ENCODE measurements at regions not wholly inside any gene's neighbourhood (a gene's known extent, or its start where the extent isn't known, plus 50 kb on each side); places are given as distances from the start of the nearest gene placed in this dataset.

GRCh38 chr3:21357241-21357640 lies 393.8 kb downstream of the ZNF385D start:
- no peaks in the 10 kb centered on the region for H3K4me1 ChIP-seq (ENCODE audit: insufficient read depth, low read length)
- ChIA-PET CTCF (interaction anchor here (0.6 kb wide), 1 partner anchor 9 kb away, joined by 3 read pairs; no protein-coding TSS in a partner anchor), POLR2A (no interaction called here)
- H3K36me3 Mint-ChIP-seq: no peaks in the 10 kb centered on the region
- DNase-seq: no peak
- H3K27ac Mint-ChIP-seq: no peak overlapping the region
- no peaks in the 10 kb centered on the region for H3K27me3 Mint-ChIP-seq
- no peak overlapping the region for H3K27ac ChIP-seq (ENCODE audit: low read depth, low read length)
- H3K9me3 Mint-ChIP-seq: peaks cover 4 to 20% (median 7%) of the 10 kb centered on the region in 5 donors
- H3K27me3 ChIP-seq (ENCODE audit: insufficient read depth, low read length, poor library complexity, severe bottlenecking): no peaks in the 10 kb centered on the region
- no peak overlapping the region for H3K4me3 ChIP-seq (ENCODE audit: low read length)
- no peak overlapping the region for H3K4me3 Mint-ChIP-seq
- no peaks in the 10 kb centered on the region for H3K9me3 ChIP-seq (ENCODE audit: low read length)
- no peaks in the 10 kb centered on the region for H3K4me1 Mint-ChIP-seq
- H3K36me3 ChIP-seq (ENCODE audit: insufficient read depth, low read length): no peaks in the 10 kb centered on the region

GRCh38 chr3:21356402-21356801 lies 394.6 kb downstream of the ZNF385D start:
- no peak for DNase-seq
- POLR2A ChIA-PET: no interaction called here
- H3K4me3 Mint-ChIP-seq: no peak overlapping the region

GRCh38 chr3:21345382-21345976 lies 405.5 kb downstream of the ZNF385D start:
- no peak overlapping the region for H3K27ac Mint-ChIP-seq
- H3K9me3 Mint-ChIP-seq: peaks cover 2 to 21% (median 4%) of the 10 kb centered on the region in 5 donors
- H3K4me1 ChIP-seq (ENCODE audit: insufficient read depth, low read length): no peaks in the 10 kb centered on the region
- H3K27ac ChIP-seq (ENCODE audit: low read depth, low read length): no peak overlapping the region
- no peaks in the 10 kb centered on the region for H3K27me3 Mint-ChIP-seq
- ChIA-PET CTCF (no interaction called here), POLR2A (no interaction called here)
- H3K4me3 Mint-ChIP-seq: no peak overlapping the region
- DNase-seq: no peak
- H3K9me3 ChIP-seq (ENCODE audit: low read length): no peaks in the 10 kb centered on the region
- no peak overlapping the region for H3K4me3 ChIP-seq (ENCODE audit: low read length)
- H3K27me3 ChIP-seq (ENCODE audit: insufficient read depth, low read length, poor library complexity, severe bottlenecking): no peaks in the 10 kb centered on the region
- H3K36me3 Mint-ChIP-seq: no peaks in the 10 kb centered on the region
- no peaks in the 10 kb centered on the region for H3K4me1 Mint-ChIP-seq
- H3K36me3 ChIP-seq (ENCODE audit: insufficient read depth, low read length): no peaks in the 10 kb centered on the region

More at GRCh38 chr3:21356402-21356801, 394.6 kb downstream of the ZNF385D start:
- Histone ChIP-seq H3K4me3 (ENCODE audit: low read length) (no peak overlapping the region), H3K27me3 (ENCODE audit: insufficient read depth, low read length, poor library complexity, severe bottlenecking) (no peaks in the 10 kb centered on the region), H3K9me3 (ENCODE audit: low read length) (no peaks in the 10 kb centered on the region), H3K36me3 (ENCODE audit: insufficient read depth, low read length) (no peaks in the 10 kb centered on the region), H3K4me1 (ENCODE audit: insufficient read depth, low read length) (no peaks in the 10 kb centered on the region), H3K27ac (ENCODE audit: low read depth, low read length) (no peak overlapping the region)
- Mint-ChIP-seq H3K27ac (no peak overlapping the region), H3K27me3 (no peaks in the 10 kb centered on the region), H3K9me3 (peaks cover 2 to 20% (median 11%) of the 10 kb centered on the region in 5 donors), H3K36me3 (no peaks in the 10 kb centered on the region), H3K4me1 (no peaks in the 10 kb centered on the region)
- CTCF ChIA-PET: interaction anchor here (0.6 kb wide), 1 partner anchor 8 kb away, joined by 3 read pairs; no protein-coding TSS in a partner anchor

- peaks cover 0 to 18% (median 4%) of the 10 kb centered on the region in 5 donors for H3K9me3 Mint-ChIP-seq
- H3K27me3 Mint-ChIP-seq: no peaks in the 10 kb centered on the region
- POLR2A ChIA-PET: no interaction called here
- no peak overlapping the region for H3K4me3 ChIP-seq (ENCODE audit: low read length)
- CTCF ChIA-PET: no interaction called here
- no peaks in the 10 kb centered on the region for H3K4me1 ChIP-seq (ENCODE audit: insufficient read depth, low read length)
- no peak overlapping the region for H3K4me3 Mint-ChIP-seq
- H3K27ac ChIP-seq (ENCODE audit: low read depth, low read length): no peak overlapping the region
- H3K36me3 ChIP-seq (ENCODE audit: insufficient read depth, low read length): no peaks in the 10 kb centered on the region
- peaks cover 0 to 5% (median 0%) of the 10 kb centered on the region in 3 donors for H3K4me1 Mint-ChIP-seq
- no peak overlapping the region for H3K27ac Mint-ChIP-seq
- H3K9me3 ChIP-seq (ENCODE audit: low read length): no peaks in the 10 kb centered on the region
- peaks cover 0 to 1% (median 0%) of the 10 kb centered on the region in 3 donors for H3K36me3 Mint-ChIP-seq
- DNase-seq: no peak
- no peaks in the 10 kb centered on the region for H3K27me3 ChIP-seq (ENCODE audit: insufficient read depth, low read length, poor library complexity, severe bottlenecking)
Observed at GRCh38 chr3:21331857-21332256, 419.2 kb downstream of the ZNF385D start.

- H3K4me1 ChIP-seq (ENCODE audit: insufficient read depth, low read length): no peaks in the 10 kb centered on the region
- H3K27ac ChIP-seq (ENCODE audit: low read depth, low read length): no peak overlapping the region
- Mint-ChIP-seq H3K27me3 (no peaks in the 10 kb centered on the region), H3K4me1 (peaks cover 0 to 5% (median 0%) of the 10 kb centered on the region in 3 donors), H3K27ac (no peak overlapping the region), H3K36me3 (peaks cover 0 to 1% (median 0%) of the 10 kb centered on the region in 3 donors), H3K9me3 (peaks cover 0 to 15% (median 4%) of the 10 kb centered on the region in 5 donors), H3K4me3 (no peak overlapping the region)
- no peaks in the 10 kb centered on the region for H3K36me3 ChIP-seq (ENCODE audit: insufficient read depth, low read length)
- POLR2A ChIA-PET: no interaction called here
- no peak for DNase-seq
- H3K9me3 ChIP-seq (ENCODE audit: low read length): no peaks in the 10 kb centered on the region
- CTCF ChIA-PET: no interaction called here
- H3K27me3 ChIP-seq (ENCODE audit: insufficient read depth, low read length, poor library complexity, severe bottlenecking): no peaks in the 10 kb centered on the region
- H3K4me3 ChIP-seq (ENCODE audit: low read length): no peak overlapping the region
Observed at GRCh38 chr3:21331321-21331720, 419.7 kb downstream of the ZNF385D start.

- Mint-ChIP-seq H3K27ac (no peak overlapping the region), H3K4me3 (peak overlapping the region in 2 of 7 donors; percentile 55 to 75), H3K9me3 (peaks cover 0 to 15% (median 4%) of the 10 kb centered on the region in 5 donors), H3K4me1 (peaks cover 0 to 5% (median 0%) of the 10 kb centered on the region in 3 donors), H3K36me3 (peaks cover 0 to 1% (median 0%) of the 10 kb centered on the region in 3 donors), H3K27me3 (no peaks in the 10 kb centered on the region)
- Histone ChIP-seq H3K27ac (ENCODE audit: low read depth, low read length) (no peak overlapping the region), H3K27me3 (ENCODE audit: insufficient read depth, low read length, poor library complexity, severe bottlenecking) (no peaks in the 10 kb centered on the region), H3K4me1 (ENCODE audit: insufficient read depth, low read length) (no peaks in the 10 kb centered on the region), H3K9me3 (ENCODE audit: low read length) (no peaks in the 10 kb centered on the region), H3K36me3 (ENCODE audit: insufficient read depth, low read length) (no peaks in the 10 kb centered on the region), H3K4me3 (ENCODE audit: low read length) (no peak overlapping the region)
- CTCF ChIA-PET: no interaction called here
- no peak for DNase-seq
- POLR2A ChIA-PET: no interaction called here
Observed at GRCh38 chr3:21330293-21330692, 420.7 kb downstream of the ZNF385D start.

GRCh38 chr3:21328711-21329390 lies 422.2 kb downstream of the ZNF385D start:
- H3K36me3 ChIP-seq (ENCODE audit: insufficient read depth, low read length): no peaks in the 10 kb centered on the region
- H3K27me3 ChIP-seq (ENCODE audit: insufficient read depth, low read length, poor library complexity, severe bottlenecking): no peaks in the 10 kb centered on the region
- no peak overlapping the region for H3K4me3 Mint-ChIP-seq
- CTCF ChIA-PET: no interaction called here
- H3K4me1 ChIP-seq (ENCODE audit: insufficient read depth, low read length): no peaks in the 10 kb centered on the region
- peaks cover 0 to 5% (median 0%) of the 10 kb centered on the region in 3 donors for H3K4me1 Mint-ChIP-seq
- H3K9me3 ChIP-seq (ENCODE audit: low read length): no peaks in the 10 kb centered on the region
- H3K27ac Mint-ChIP-seq: no peak overlapping the region
- no peak overlapping the region for H3K4me3 ChIP-seq (ENCODE audit: low read length)
- peaks cover 0 to 16% (median 4%) of the 10 kb centered on the region in 5 donors for H3K9me3 Mint-ChIP-seq
- H3K36me3 Mint-ChIP-seq: no peaks in the 10 kb centered on the region
- H3K27ac ChIP-seq (ENCODE audit: low read depth, low read length): no peak overlapping the region
- DNase-seq: no peak
- H3K27me3 Mint-ChIP-seq: no peaks in the 10 kb centered on the region
- POLR2A ChIA-PET: no interaction called here

GRCh38 chr3:21326704-21327475 lies 424.1 kb downstream of the ZNF385D start:
- no peak overlapping the region for H3K4me3 ChIP-seq (ENCODE audit: low read length)
- POLR2A ChIA-PET: no interaction called here
- CTCF ChIA-PET: no interaction called here
- no peaks in the 10 kb centered on the region for H3K36me3 ChIP-seq (ENCODE audit: insufficient read depth, low read length)
- H3K27me3 ChIP-seq (ENCODE audit: insufficient read depth, low read length, poor library complexity, severe bottlenecking): no peaks in the 10 kb centered on the region
- H3K4me1 Mint-ChIP-seq: peaks cover 0 to 5% (median 0%) of the 10 kb centered on the region in 3 donors
- H3K9me3 Mint-ChIP-seq: peaks cover 0 to 12% (median 0%) of the 10 kb centered on the region in 5 donors
- H3K4me3 Mint-ChIP-seq: no peak overlapping the region
- H3K9me3 ChIP-seq (ENCODE audit: low read length): no peaks in the 10 kb centered on the region
- no peaks in the 10 kb centered on the region for H3K4me1 ChIP-seq (ENCODE audit: insufficient read depth, low read length)
- H3K27me3 Mint-ChIP-seq: no peaks in the 10 kb centered on the region
- H3K27ac ChIP-seq (ENCODE audit: low read depth, low read length): no peak overlapping the region
- H3K36me3 Mint-ChIP-seq: no peaks in the 10 kb centered on the region
- no peak for DNase-seq
- no peak overlapping the region for H3K27ac Mint-ChIP-seq
